ENCODE measurements at regions not wholly inside any gene's neighbourhood (a gene's known extent, or its start where the extent isn't known, plus 50 kb on each side); places are given as distances from the start of the nearest gene placed in this dataset.

- ATAC-seq, result peak; percentile 81
- TF ChIP-seq ZC3H10 (CRISPR knock-in tag; IDR thresholded peaks at IDR 0.05), result no peak
- TF ChIP-seq CSRNP3 (CRISPR knock-in tag; IDR thresholded peaks at IDR 0.05), result no peak
- no peak for TF ChIP-seq ZNF565 (CRISPR knock-in tag; conservative IDR thresholded peaks at IDR 0.05; ENCODE audit: low read depth)
- no peak for TF ChIP-seq BACH2 (CRISPR knock-in tag; IDR thresholded peaks at IDR 0.05; ENCODE audit: borderline replicate concordance)
- TF ChIP-seq ISL1 (CRISPR knock-in tag; IDR thresholded peaks at IDR 0.05), result no peak
- TF ChIP-seq PPARA (CRISPR knock-in tag; IDR thresholded peaks at IDR 0.05; ENCODE audit: borderline replicate concordance), result no peak
- no peak for TF ChIP-seq ZFP30 (CRISPR knock-in tag; IDR thresholded peaks at IDR 0.05)
- TF ChIP-seq CSDC2 (CRISPR knock-in tag; IDR thresholded peaks at IDR 0.05), result no peak
- no peak for TF ChIP-seq OSR1 (CRISPR knock-in tag; IDR thresholded peaks at IDR 0.05)
- TF ChIP-seq SNAI2 (CRISPR knock-in tag; IDR thresholded peaks at IDR 0.05), result no peak
Observed at GRCh38 chr16:79770244-79771064, 169.9 kb upstream of the MAF start.

GRCh38 chr16:79769928-79770243 lies 169.3 kb upstream of the MAF start:
- no peak for ATAC-seq
- no peak for TF ChIP-seq TOX (CRISPR knock-in tag; IDR thresholded peaks at IDR 0.05; ENCODE audit: borderline replicate concordance)
- TF ChIP-seq CSDC2 (CRISPR knock-in tag; IDR thresholded peaks at IDR 0.05), result no peak
- no peak for TF ChIP-seq ZFP30 (CRISPR knock-in tag; IDR thresholded peaks at IDR 0.05)
- TF ChIP-seq TCF4 (CRISPR knock-in tag; IDR thresholded peaks at IDR 0.05; ENCODE audit: borderline replicate concordance), result no peak
- no peak for TF ChIP-seq ZNF8 (CRISPR knock-in tag; IDR thresholded peaks at IDR 0.05)
- no peak for TF ChIP-seq POU6F1 (CRISPR knock-in tag; IDR thresholded peaks at IDR 0.05; ENCODE audit: borderline replicate concordance, low read depth)
- no peak for TF ChIP-seq PPARA (CRISPR knock-in tag; IDR thresholded peaks at IDR 0.05; ENCODE audit: borderline replicate concordance)
- no peak for TF ChIP-seq OSR1 (CRISPR knock-in tag; IDR thresholded peaks at IDR 0.05)
- no peak for TF ChIP-seq GLIS3 (CRISPR knock-in tag; IDR thresholded peaks at IDR 0.05)
- no peak for TF ChIP-seq SNAI2 (CRISPR knock-in tag; IDR thresholded peaks at IDR 0.05)
- TF ChIP-seq RARB (CRISPR knock-in tag; IDR thresholded peaks at IDR 0.05), result no peak
- no peak for TF ChIP-seq ARNTL (CRISPR knock-in tag; IDR thresholded peaks at IDR 0.05; ENCODE audit: borderline replicate concordance, low read depth)
- no peak for TF ChIP-seq PATZ1 (CRISPR knock-in tag; IDR thresholded peaks at IDR 0.05; ENCODE audit: borderline replicate concordance)
- TF ChIP-seq ESRRG (CRISPR knock-in tag; IDR thresholded peaks at IDR 0.05), result no peak
- TF ChIP-seq BACH2 (CRISPR knock-in tag; IDR thresholded peaks at IDR 0.05; ENCODE audit: borderline replicate concordance), result no peak
- TF ChIP-seq ZNF70 (CRISPR knock-in tag; IDR thresholded peaks at IDR 0.05), result no peak
- no peak for TF ChIP-seq CREB5 (CRISPR knock-in tag; IDR thresholded peaks at IDR 0.05; ENCODE audit: low read depth)
- no peak for TF ChIP-seq ZC3H10 (CRISPR knock-in tag; IDR thresholded peaks at IDR 0.05)
- TF ChIP-seq TSHZ2 (CRISPR knock-in tag; IDR thresholded peaks at IDR 0.05), result no peak
- no peak for TF ChIP-seq ZNF565 (CRISPR knock-in tag; conservative IDR thresholded peaks at IDR 0.05; ENCODE audit: low read depth)
